GM19035 (cell line): ENCODE measurements at regions not wholly inside any gene's neighbourhood (a gene's known extent, or its start where the extent isn't known, plus 50 kb on each side); places are given as distances from the start of the nearest gene placed in this dataset.
"Not testable (repeated sequence)": the region's sequence is repeated elsewhere in the genome, so short reads cannot be mapped to it uniquely, and the experiment has no call there.

Source experiments
- ATAC-seq: cut with Tn5 transposase; IDR thresholded peaks from one replicate; pipeline ENCODE4 v1.9.1; 2021; ENCODE audit not compliant: unreplicated experiment

GRCh38 chr3:95705786-95706418 lies 1108.5 kb upstream of the EPHA6 start:
- ATAC-seq, result peak; percentile 65

DNA sequence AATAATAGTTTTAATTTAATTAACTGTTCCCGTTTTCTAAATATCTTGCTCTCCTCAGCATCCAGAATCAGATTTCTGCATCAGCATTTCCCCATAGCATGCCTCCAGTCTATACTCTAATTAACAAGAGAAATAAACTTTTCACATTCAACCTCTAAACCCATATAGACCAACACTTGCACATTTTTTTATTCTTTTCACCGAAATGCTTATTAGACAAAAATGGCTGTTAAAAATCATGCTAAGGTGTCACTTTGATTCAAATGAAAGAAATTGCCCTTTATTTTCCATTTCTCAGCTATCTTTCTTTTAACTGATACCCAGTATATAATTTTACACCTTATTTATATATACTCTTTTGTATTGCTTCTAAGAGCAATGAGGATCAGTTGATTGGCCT lies 1107.1 kb upstream of the EPHA6 start:
- ATAC-seq, result no peak

DNA sequence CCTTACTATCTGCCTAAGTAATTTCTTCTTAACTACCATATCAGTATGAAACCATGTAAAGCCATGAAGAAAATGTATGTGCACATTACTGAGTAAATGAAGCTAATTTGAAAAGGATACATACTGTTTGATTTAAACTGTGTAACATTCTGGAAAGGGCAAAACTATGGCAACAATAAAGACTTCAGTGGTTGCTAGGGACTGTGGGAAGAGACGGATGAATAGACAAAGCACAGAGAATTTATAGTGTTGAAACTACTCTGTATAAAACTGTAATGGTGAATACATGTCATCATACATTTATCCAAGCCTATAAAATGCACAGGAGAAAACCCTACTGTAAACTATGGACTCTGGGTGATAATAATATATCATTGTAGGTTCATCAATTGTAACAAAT lies 1103.7 kb upstream of the EPHA6 start:
- no peak for ATAC-seq

GRCh38 chr3:95711789-95712188 lies 1102.6 kb upstream of the EPHA6 start:
- no peak for ATAC-seq

GRCh38 chr3:95715128-95715527 lies 1099.3 kb upstream of the EPHA6 start:
- no peak for ATAC-seq

GRCh38 chr3:95717048-95717447 lies 1097.3 kb upstream of the EPHA6 start:
- ATAC-seq, result no peak

- ATAC-seq, result no peak
Measured at GRCh38 chr3:95718168-95718567, 1096.2 kb upstream of the EPHA6 start.

DNA sequence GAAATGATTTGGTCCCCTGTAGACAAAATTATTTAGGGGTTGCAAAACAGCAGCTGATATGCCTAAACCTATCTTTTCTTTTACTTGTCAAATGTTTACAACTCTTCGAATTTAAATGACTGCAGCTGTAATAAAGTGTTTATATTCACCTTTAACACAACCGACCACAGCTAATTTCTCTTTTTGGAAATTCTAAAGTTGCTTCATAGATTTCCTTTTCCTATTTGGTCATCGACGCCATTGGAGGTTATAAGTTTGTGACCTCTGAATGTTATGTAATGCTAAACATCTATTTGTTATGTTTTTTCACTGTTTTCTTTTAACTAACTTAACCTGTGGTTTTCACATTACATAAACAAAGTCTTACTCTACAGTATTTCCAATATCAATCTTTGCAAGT lies 1094.9 kb upstream of the EPHA6 start:
- no peak for ATAC-seq

DNA sequence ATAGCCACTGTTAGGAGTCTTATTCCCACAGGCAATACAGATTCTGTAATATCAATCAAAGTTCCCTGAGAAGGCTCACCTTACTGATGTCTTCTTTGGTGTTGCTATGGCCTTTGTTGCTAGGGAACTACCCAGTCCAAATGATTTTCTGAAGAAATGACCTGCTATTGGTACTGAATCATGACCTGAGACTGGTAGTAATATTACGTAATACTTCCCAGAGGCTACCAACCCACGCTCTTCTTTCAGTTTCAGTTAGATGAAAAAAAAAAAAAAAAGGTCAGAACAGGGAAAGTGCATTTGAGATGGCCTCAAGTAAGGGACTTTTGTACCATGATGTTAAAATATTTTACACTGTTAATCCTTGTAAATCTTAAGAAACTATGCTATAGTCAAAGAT lies 1092.5 kb upstream of the EPHA6 start:
- no peak for ATAC-seq

- ATAC-seq, result no peak
Measured at GRCh38 chr3:95725770-95726169, 1088.6 kb upstream of the EPHA6 start.

DNA sequence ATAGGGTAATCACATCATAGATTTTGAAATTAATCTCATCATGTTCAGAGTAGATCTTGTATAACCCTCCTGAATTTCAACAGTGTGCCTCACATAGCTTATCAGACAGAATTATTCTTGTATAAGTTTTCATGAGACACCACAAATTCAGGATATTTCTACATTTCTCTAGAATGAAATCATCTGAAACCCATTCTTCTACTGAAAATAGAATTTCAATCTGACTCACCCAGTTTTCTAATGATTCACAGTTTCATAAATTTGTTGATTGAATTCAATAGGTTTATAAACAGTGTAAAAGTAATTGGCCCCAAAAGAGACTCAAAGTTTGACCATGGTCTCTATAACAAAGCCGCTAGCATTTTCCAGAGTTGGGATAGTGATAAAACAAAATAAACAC lies 1082.6 kb upstream of the EPHA6 start:
- ATAC-seq, result no peak

GRCh38 chr3:95733336-95733735 lies 1081.1 kb upstream of the EPHA6 start:
- ATAC-seq, result no peak

DNA sequence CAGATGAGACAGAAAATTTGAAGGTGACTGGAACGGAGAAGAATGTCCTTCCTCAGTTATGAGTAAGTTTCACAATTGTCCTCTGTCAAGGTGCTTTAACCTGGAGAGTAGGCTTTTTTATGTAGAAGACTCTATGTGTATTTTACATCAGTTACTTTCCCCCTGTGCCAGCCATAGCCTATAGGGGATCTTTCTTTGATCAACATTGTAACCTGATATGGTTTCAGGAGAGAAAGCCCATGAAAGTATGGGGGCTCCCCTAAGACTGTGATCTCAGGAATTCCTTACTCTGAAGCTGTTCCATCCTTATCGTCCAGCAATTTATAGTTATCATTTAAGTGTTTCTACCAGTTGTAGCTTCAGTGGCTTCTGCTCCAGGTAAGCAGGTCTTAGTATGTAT lies 1076.3 kb upstream of the EPHA6 start:
- no peak for ATAC-seq

GRCh38 chr3:95744896-95745295 lies 1069.5 kb upstream of the EPHA6 start:
- not testable (repeated sequence) for ATAC-seq

- no peak for ATAC-seq
Measured at GRCh38 chr3:95750097-95750496, 1064.3 kb upstream of the EPHA6 start.

- no peak for ATAC-seq
Measured at GRCh38 chr3:95751509-95751908, 1062.9 kb upstream of the EPHA6 start.

GRCh38 chr3:95752199-95752598 lies 1062.2 kb upstream of the EPHA6 start:
- ATAC-seq, result no peak

DNA sequence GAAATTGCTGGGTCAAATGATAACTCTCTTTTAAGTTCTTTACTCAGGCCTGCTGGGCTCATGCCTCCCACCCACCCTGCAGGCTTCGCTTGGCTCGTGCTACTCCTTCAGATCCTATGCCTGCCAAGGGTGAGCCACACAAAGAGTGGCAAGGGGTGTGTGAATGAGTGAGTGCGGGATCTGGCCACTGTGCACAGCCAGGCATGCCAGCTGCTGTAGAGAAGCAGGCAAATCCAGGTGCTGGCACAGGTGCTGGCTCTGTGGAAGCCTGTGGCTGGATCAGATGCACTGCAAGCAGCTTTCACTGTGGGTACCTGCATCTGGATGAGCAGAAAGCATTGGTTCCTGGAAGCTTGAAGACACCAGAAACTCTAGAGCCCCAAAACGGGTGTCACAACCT lies 1055.7 kb upstream of the EPHA6 start:
- no peak for ATAC-seq

DNA sequence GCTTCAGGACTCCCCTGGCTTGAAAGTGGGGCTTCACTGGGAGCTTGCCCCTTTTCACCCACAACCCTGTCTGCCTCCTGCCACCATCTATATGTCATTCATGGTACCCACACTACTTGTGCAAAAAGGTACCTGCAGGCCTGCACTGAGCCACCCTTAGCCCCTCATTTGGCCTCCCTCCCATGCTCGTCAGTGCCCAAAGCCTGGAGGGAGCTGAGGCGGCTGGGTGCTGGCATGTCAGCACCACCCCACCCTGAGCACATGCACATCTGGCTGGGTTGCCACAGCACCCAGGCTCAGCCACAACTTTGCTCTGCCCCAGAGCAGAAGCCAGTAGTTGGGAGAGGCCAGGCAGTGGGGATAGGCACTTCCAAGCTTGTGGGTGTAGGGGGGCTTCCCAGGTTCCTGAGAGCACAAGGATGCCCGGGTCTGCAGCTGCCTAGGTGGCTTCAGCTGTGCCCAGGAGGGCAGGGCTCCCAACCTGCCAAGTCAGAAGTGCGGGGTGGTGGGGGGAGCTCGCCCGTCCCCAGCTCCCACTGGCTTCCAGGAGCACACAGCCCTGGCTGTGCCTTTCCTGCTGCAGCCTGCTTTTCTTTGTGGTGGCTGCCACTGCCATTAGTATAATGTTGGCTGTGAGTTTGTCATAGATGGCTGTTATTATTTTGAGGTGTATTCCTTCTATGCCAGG lies 1054.6 kb upstream of the EPHA6 start:
- ATAC-seq, result no peak

- ATAC-seq, result no peak
Measured at GRCh38 chr3:95775486-95776094, 1038.8 kb upstream of the EPHA6 start.

DNA sequence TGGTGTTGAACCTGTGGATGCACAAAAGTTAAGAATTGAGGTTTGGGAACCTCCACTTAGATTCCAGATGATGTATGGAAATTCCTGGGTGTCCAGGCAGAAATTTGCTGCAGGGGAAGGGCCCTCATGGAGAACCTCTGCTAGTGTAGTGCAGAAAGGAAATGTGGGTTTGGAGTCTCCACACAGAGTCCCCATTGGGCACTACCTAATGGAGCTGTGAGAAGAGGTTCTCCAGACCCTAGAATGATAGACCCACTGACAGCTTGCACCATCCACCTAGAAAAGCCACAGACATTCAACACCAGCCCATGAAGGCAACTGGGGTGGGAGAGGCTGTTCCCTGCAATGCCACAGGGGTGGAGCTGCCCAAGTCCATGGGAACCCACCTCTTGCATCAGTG lies 1032.8 kb upstream of the EPHA6 start:
- ATAC-seq, result no peak

DNA sequence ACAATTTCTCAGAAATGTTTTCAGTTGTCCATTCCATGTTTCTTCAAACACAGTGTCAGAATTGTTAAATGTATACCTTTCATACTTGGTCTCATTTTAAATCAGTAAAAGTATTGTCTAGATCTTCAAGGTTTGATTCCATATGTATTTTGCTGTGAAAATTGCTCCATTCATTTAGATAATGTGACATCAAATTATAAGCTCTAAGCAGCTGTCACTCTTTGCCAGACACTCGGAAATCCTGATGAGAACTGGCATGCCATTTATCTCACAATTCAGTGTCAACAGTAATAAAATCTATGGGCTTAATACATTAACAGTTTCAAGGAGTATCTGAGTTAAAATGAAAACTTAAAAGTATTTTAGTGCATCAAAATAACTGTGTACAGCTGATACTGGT lies 1025.3 kb upstream of the EPHA6 start:
- ATAC-seq, result no peak

GRCh38 chr3:95797081-95797480 lies 1017.3 kb upstream of the EPHA6 start:
- ATAC-seq, result no peak
